ENCODE measurements at regions not wholly inside any gene's neighbourhood (a gene's known extent, or its start where the extent isn't known, plus 50 kb on each side); places are given as distances from the start of the nearest gene placed in this dataset.

DNA sequence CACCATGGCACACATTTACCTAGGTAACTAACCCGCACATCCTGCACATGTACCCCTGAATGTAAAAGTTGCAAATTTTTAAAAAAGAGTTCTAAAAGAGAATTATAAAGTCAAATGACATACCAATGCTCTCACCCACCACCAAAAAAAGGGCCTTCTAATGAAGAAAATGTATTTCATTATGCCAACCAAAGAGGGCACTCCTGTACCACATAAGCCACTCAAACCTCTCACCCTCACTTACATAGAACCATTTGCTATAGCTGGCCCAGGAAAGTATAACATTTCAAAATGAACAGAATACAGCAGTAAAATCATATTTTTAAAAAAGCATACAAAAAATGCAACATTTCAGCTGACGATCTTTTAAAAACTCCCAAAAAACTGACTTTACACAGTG is 241.5 kb upstream of the PKDCC start:
- TF ChIP-seq, protein P1, sequence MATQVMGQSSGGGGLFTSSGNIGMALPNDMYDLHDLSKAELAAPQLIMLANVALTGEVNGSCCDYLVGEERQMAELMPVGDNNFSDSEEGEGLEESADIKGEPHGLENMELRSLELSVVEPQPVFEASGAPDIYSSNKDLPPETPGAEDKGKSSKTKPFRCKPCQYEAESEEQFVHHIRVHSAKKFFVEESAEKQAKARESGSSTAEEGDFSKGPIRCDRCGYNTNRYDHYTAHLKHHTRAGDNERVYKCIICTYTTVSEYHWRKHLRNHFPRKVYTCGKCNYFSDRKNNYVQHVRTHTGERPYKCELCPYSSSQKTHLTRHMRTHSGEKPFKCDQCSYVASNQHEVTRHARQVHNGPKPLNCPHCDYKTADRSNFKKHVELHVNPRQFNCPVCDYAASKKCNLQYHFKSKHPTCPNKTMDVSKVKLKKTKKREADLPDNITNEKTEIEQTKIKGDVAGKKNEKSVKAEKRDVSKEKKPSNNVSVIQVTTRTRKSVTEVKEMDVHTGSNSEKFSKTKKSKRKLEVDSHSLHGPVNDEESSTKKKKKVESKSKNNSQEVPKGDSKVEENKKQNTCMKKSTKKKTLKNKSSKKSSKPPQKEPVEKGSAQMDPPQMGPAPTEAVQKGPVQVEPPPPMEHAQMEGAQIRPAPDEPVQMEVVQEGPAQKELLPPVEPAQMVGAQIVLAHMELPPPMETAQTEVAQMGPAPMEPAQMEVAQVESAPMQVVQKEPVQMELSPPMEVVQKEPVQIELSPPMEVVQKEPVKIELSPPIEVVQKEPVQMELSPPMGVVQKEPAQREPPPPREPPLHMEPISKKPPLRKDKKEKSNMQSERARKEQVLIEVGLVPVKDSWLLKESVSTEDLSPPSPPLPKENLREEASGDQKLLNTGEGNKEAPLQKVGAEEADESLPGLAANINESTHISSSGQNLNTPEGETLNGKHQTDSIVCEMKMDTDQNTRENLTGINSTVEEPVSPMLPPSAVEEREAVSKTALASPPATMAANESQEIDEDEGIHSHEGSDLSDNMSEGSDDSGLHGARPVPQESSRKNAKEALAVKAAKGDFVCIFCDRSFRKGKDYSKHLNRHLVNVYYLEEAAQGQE (IDR thresholded peaks at IDR 0.05; ENCODE audit: insufficient read depth in 1 of 2, low read depth in 2 of 2, low read length in 2 of 2) = no peak
- no peak for TF ChIP-seq POLR2AphosphoS5 (IDR thresholded peaks at IDR 0.05; ENCODE audit: low read depth, low read length)
- TF ChIP-seq TAF1 (IDR thresholded peaks at IDR 0.05; ENCODE audit: borderline replicate concordance, insufficient read depth, low read length) = no peak
- TF ChIP-seq SIN3A (IDR thresholded peaks at IDR 0.05; ENCODE audit: borderline replicate concordance, insufficient read depth, low read length) = no peak
